Stimulated activated effector memory CD8-positive, alpha-beta T cell treated with anti-CD3 and anti-CD28 coated beads, Interleukin-12 subunit alpha, Interleukin-12 subunit beta, amount 100 ng/mL, for 72 hours (primary cell): ENCODE measurements at regions not wholly inside any gene's neighbourhood (a gene's known extent, or its start where the extent isn't known, plus 50 kb on each side); places are given as distances from the start of the nearest gene placed in this dataset.

Experiments used
- ATAC-seq: fragments of 150-1000 bp; cut with Tn5 transposase; 2 replicates; pipeline ENCODE4 v1.10.0; 2021
- DNase-seq, 2 donors: peaks; one replicate each; pipeline ENCODE4 v3.0.0; 2021 to 2022; ENCODE audit warnings: low spot score in 2 of 2
- H3K27ac Mint-ChIP-seq: one replicate; pipeline ENCODE4 v1.8.0; 2022; ENCODE audit warnings: mild to moderate bottlenecking, mixed read lengths
- H3K36me3 Mint-ChIP-seq: one replicate; pipeline ENCODE4 v1.8.0; 2022; ENCODE audit warnings: mild to moderate bottlenecking, mixed read lengths
- H3K4me1 Mint-ChIP-seq: one replicate; pipeline ENCODE4 v1.8.0; 2022; ENCODE audit warnings: mixed read lengths
- H3K4me3 Mint-ChIP-seq: one replicate; pipeline ENCODE4 v1.8.0; 2022; ENCODE audit warnings: mild to moderate bottlenecking, mixed read lengths
- H3K9me3 Mint-ChIP-seq: one replicate; pipeline ENCODE4 v1.8.0; 2022; ENCODE audit warnings: mixed read lengths

- H3K4me3 Mint-ChIP-seq, result no peak overlapping the region
Measured at GRCh38 chr20:10902174-10902573, 228.4 kb upstream of the JAG1 start.

GRCh38 chr20:10902576-10903282, 228.9 kb upstream of the JAG1 start:
- ATAC-seq (no peak), DNase-seq (no peak)
- Mint-ChIP-seq H3K4me1 (no peaks in the 10 kb centered on the region), H3K4me3 (no peak overlapping the region), H3K27ac (no peak overlapping the region), H3K36me3 (no peaks in the 10 kb centered on the region), H3K9me3 (no peaks in the 10 kb centered on the region)

More at GRCh38 chr20:10902174-10902573, 228.4 kb upstream of the JAG1 start:
- Mint-ChIP-seq H3K4me1 (no peaks in the 10 kb centered on the region), H3K9me3 (no peaks in the 10 kb centered on the region), H3K27ac (no peak overlapping the region), H3K36me3 (no peaks in the 10 kb centered on the region)
- ATAC-seq, result no peak
- DNase-seq, result no peak

GRCh38 chr20:10906834-10907233, 233.0 kb upstream of the JAG1 start:
- H3K4me3 Mint-ChIP-seq, result no peak overlapping the region
- ATAC-seq (no peak), DNase-seq (no peak)
- H3K9me3 Mint-ChIP-seq, result peaks cover 2% of the 10 kb centered on the region
- no peaks in the 10 kb centered on the region for H3K36me3 Mint-ChIP-seq
- no peak overlapping the region for H3K27ac Mint-ChIP-seq
- H3K4me1 Mint-ChIP-seq, result no peaks in the 10 kb centered on the region

- DNase-seq (no peak), ATAC-seq (no peak)
- H3K27ac Mint-ChIP-seq, result no peak overlapping the region
- H3K9me3 Mint-ChIP-seq, result peaks cover 2% of the 10 kb centered on the region
- no peaks in the 10 kb centered on the region for H3K36me3 Mint-ChIP-seq
- H3K4me3 Mint-ChIP-seq, result no peak overlapping the region
- H3K4me1 Mint-ChIP-seq, result no peaks in the 10 kb centered on the region
Measured at GRCh38 chr20:10909803-10910202, 236.0 kb upstream of the JAG1 start.

- Mint-ChIP-seq H3K4me3 (no peak overlapping the region), H3K36me3 (no peaks in the 10 kb centered on the region), H3K9me3 (peaks cover 2% of the 10 kb centered on the region), H3K27ac (no peak overlapping the region), H3K4me1 (no peaks in the 10 kb centered on the region)
- no peak for DNase-seq
- ATAC-seq, result no peak
Measured at GRCh38 chr20:10910535-10911178, 236.9 kb upstream of the JAG1 start.

- peaks cover 2% of the 10 kb centered on the region for H3K9me3 Mint-ChIP-seq
- ATAC-seq (no peak), DNase-seq (no peak)
- no peaks in the 10 kb centered on the region for H3K4me1 Mint-ChIP-seq
- H3K27ac Mint-ChIP-seq, result no peak overlapping the region
- no peaks in the 10 kb centered on the region for H3K36me3 Mint-ChIP-seq
- no peak overlapping the region for H3K4me3 Mint-ChIP-seq
Measured at GRCh38 chr20:10911298-10911697, 237.5 kb upstream of the JAG1 start.

GRCh38 chr20:10915815-10916214, 242.0 kb upstream of the JAG1 start:
- no peak overlapping the region for H3K4me3 Mint-ChIP-seq
- no peak for ATAC-seq
- no peaks in the 10 kb centered on the region for H3K36me3 Mint-ChIP-seq
- DNase-seq, result no peak
- H3K27ac Mint-ChIP-seq, result no peak overlapping the region
- no peaks in the 10 kb centered on the region for H3K4me1 Mint-ChIP-seq
- peaks cover 8% of the 10 kb centered on the region for H3K9me3 Mint-ChIP-seq

- DNase-seq (no peak), ATAC-seq (no peak)
- no peaks in the 10 kb centered on the region for H3K36me3 Mint-ChIP-seq
- no peak overlapping the region for H3K4me3 Mint-ChIP-seq
- no peak overlapping the region for H3K27ac Mint-ChIP-seq
- H3K4me1 Mint-ChIP-seq, result no peaks in the 10 kb centered on the region
- peaks cover 8% of the 10 kb centered on the region for H3K9me3 Mint-ChIP-seq
Measured at GRCh38 chr20:10916312-10916711, 242.5 kb upstream of the JAG1 start.

- DNase-seq (no peak), ATAC-seq (no peak)
- H3K36me3 Mint-ChIP-seq, result no peaks in the 10 kb centered on the region
- no peak overlapping the region for H3K27ac Mint-ChIP-seq
- H3K4me3 Mint-ChIP-seq, result no peak overlapping the region
- H3K9me3 Mint-ChIP-seq, result peaks cover 8% of the 10 kb centered on the region
- H3K4me1 Mint-ChIP-seq, result no peaks in the 10 kb centered on the region
Measured at GRCh38 chr20:10917826-10918225, 244.0 kb upstream of the JAG1 start.

GRCh38 chr20:10919396-10920140, 245.8 kb upstream of the JAG1 start:
- Mint-ChIP-seq H3K9me3 (peaks cover 8% of the 10 kb centered on the region), H3K36me3 (no peaks in the 10 kb centered on the region), H3K4me1 (no peaks in the 10 kb centered on the region), H3K4me3 (no peak overlapping the region), H3K27ac (no peak overlapping the region)
- ATAC-seq (peak; percentile 39), DNase-seq (no peak)

- no peaks in the 10 kb centered on the region for H3K36me3 Mint-ChIP-seq
- no peak overlapping the region for H3K4me3 Mint-ChIP-seq
- no peak overlapping the region for H3K27ac Mint-ChIP-seq
- DNase-seq, result no peak
- no peak for ATAC-seq
- no peaks in the 10 kb centered on the region for H3K4me1 Mint-ChIP-seq
- H3K9me3 Mint-ChIP-seq, result peaks cover 8% of the 10 kb centered on the region
Measured at GRCh38 chr20:10920396-10920795, 246.6 kb upstream of the JAG1 start.

GRCh38 chr20:10921491-10922010, 247.8 kb upstream of the JAG1 start:
- peaks cover 8% of the 10 kb centered on the region for H3K9me3 Mint-ChIP-seq
- no peak overlapping the region for H3K4me3 Mint-ChIP-seq
- H3K36me3 Mint-ChIP-seq, result no peaks in the 10 kb centered on the region
- DNase-seq (no peak), ATAC-seq (no peak)
- no peaks in the 10 kb centered on the region for H3K4me1 Mint-ChIP-seq
- H3K27ac Mint-ChIP-seq, result no peak overlapping the region

- Mint-ChIP-seq H3K27ac (no peak overlapping the region), H3K4me1 (no peaks in the 10 kb centered on the region), H3K4me3 (no peak overlapping the region), H3K9me3 (peaks cover 5% of the 10 kb centered on the region), H3K36me3 (no peaks in the 10 kb centered on the region)
- DNase-seq (no peak), ATAC-seq (no peak)
Measured at GRCh38 chr20:10922506-10922905, 248.7 kb upstream of the JAG1 start.

GRCh38 chr20:10922941-10923340, 249.1 kb upstream of the JAG1 start:
- peaks cover 4% of the 10 kb centered on the region for H3K9me3 Mint-ChIP-seq
- H3K36me3 Mint-ChIP-seq, result no peaks in the 10 kb centered on the region
- DNase-seq (no peak), ATAC-seq (no peak)
- no peaks in the 10 kb centered on the region for H3K4me1 Mint-ChIP-seq
- H3K4me3 Mint-ChIP-seq, result no peak overlapping the region
- H3K27ac Mint-ChIP-seq, result no peak overlapping the region

- no peak for DNase-seq
- Mint-ChIP-seq H3K4me3 (no peak overlapping the region), H3K27ac (no peak overlapping the region), H3K4me1 (no peaks in the 10 kb centered on the region), H3K9me3 (no peaks in the 10 kb centered on the region), H3K36me3 (no peaks in the 10 kb centered on the region)
- ATAC-seq, result no peak
Measured at GRCh38 chr20:10924644-10925201, 250.9 kb upstream of the JAG1 start.
